Activated CD4-positive, alpha-beta T cell treated with anti-CD3 and anti-CD28 coated beads, Interleukin-2, amount 50 U/mL, for 16 hours (primary cell): ENCODE measurements at regions not wholly inside any gene's neighbourhood (a gene's known extent, or its start where the extent isn't known, plus 50 kb on each side); places are given as distances from the start of the nearest gene placed in this dataset.
"Not testable (repeated sequence)": the region's sequence is repeated elsewhere in the genome, so short reads cannot be mapped to it uniquely, and the experiment has no call there.

Source experiments
- DNase-seq: peaks from one replicate; pipeline ENCODE4 v3.0.0-alpha.2; 2020

GRCh38 chr6:88449770-88450169, 283.6 kb upstream of the CNR1 start:
- DNase-seq = no peak

GRCh38 chr6:88445188-88445965, 279.2 kb upstream of the CNR1 start:
- DNase-seq = no peak

- no peak for DNase-seq
These were observed 277.4 kb upstream of the CNR1 start for GRCh38 chr6:88443554-88443953.

- DNase-seq = no peak
These were observed 276.6 kb upstream of the CNR1 start for GRCh38 chr6:88442737-88443136.

- no peak for DNase-seq
These were observed 275.2 kb upstream of the CNR1 start for GRCh38 chr6:88441346-88441745.

- no peak for DNase-seq
These were observed 261.9 kb upstream of the CNR1 start for GRCh38 chr6:88428068-88428467.

GRCh38 chr6:88426005-88426404, 259.9 kb upstream of the CNR1 start:
- DNase-seq = no peak

GRCh38 chr6:88422831-88423230, 256.7 kb upstream of the CNR1 start:
- DNase-seq = no peak

- DNase-seq = not testable (repeated sequence)
These were observed 254.9 kb upstream of the CNR1 start for GRCh38 chr6:88420967-88421488.

- DNase-seq = not testable (repeated sequence)
These were observed 253.0 kb upstream of the CNR1 start for GRCh38 chr6:88418921-88419810.

- DNase-seq = not testable (repeated sequence)
These were observed 251.2 kb upstream of the CNR1 start for GRCh38 chr6:88417361-88417760.

GRCh38 chr6:88413459-88413858, 247.3 kb upstream of the CNR1 start:
- DNase-seq = no peak

GRCh38 chr6:88408355-88408754, 242.2 kb upstream of the CNR1 start:
- DNase-seq = not testable (repeated sequence)

- DNase-seq = not testable (repeated sequence)
These were observed 240.5 kb upstream of the CNR1 start for GRCh38 chr6:88406674-88407073.

- no peak for DNase-seq
These were observed 237.3 kb upstream of the CNR1 start for GRCh38 chr6:88403486-88403885.

GRCh38 chr6:88402909-88403308, 236.8 kb upstream of the CNR1 start:
- no peak for DNase-seq

GRCh38 chr6:88390998-88391397, 224.9 kb upstream of the CNR1 start:
- not testable (repeated sequence) for DNase-seq

- DNase-seq = no peak
These were observed 222.4 kb upstream of the CNR1 start for GRCh38 chr6:88388589-88388988.

GRCh38 chr6:88386167-88386566, 220.0 kb upstream of the CNR1 start:
- DNase-seq = no peak

GRCh38 chr6:88383183-88383582, 217.0 kb upstream of the CNR1 start:
- no peak for DNase-seq

GRCh38 chr6:88381289-88381642, 215.1 kb upstream of the CNR1 start:
- DNase-seq = no peak

GRCh38 chr6:88380618-88381288, 214.6 kb upstream of the CNR1 start:
- DNase-seq = no peak

GRCh38 chr6:88380083-88380482, 213.9 kb upstream of the CNR1 start:
- no peak for DNase-seq
